Neuronal stem cell (in vitro differentiated cells): ENCODE measurements at regions not wholly inside any gene's neighbourhood (a gene's known extent, or its start where the extent isn't known, plus 50 kb on each side); places are given as distances from the start of the nearest gene placed in this dataset.

Experiments used
- DNase-seq: peaks from one replicate; pipeline ENCODE4 v3.0.0-alpha.2; 2013; ENCODE audit warnings: low spot score
- H2AFZ ChIP-seq: one replicate; pipeline ENCODE4 v1.6.1; 2013; ENCODE audit warnings: mild to moderate bottlenecking, low read length, inconsistent platforms
- H2AK5ac ChIP-seq: 2 replicates; pipeline ENCODE4 v1.6.1; 2013; ENCODE audit warnings: low read depth, mild to moderate bottlenecking, inconsistent platforms, low read length, moderate library complexity, mixed read lengths
- H2BK120ac ChIP-seq: 2 replicates; pipeline ENCODE4 v1.6.1; 2013; ENCODE audit warnings: low read depth, mild to moderate bottlenecking, inconsistent platforms, low read length, moderate library complexity, mixed read lengths
- H2BK12ac ChIP-seq: one replicate; pipeline ENCODE4 v1.6.1; 2013; ENCODE audit warnings: low read length, inconsistent platforms
- H2BK15ac ChIP-seq: 2 replicates; pipeline ENCODE4 v1.6.1; 2013; ENCODE audit warnings: mild to moderate bottlenecking, low read length, inconsistent platforms, mixed read lengths
- H2BK5ac ChIP-seq: one replicate; pipeline ENCODE4 v1.6.1; 2013; ENCODE audit warnings: inconsistent platforms, mild to moderate bottlenecking, low read length, moderate library complexity
- H3K14ac ChIP-seq: one replicate; pipeline ENCODE4 v1.6.1; 2013; ENCODE audit warnings: low read length, inconsistent platforms
- H3K18ac ChIP-seq: 2 replicates; pipeline ENCODE4 v1.6.1; 2013; ENCODE audit warnings: low read length, inconsistent platforms
- H3K23ac ChIP-seq: 2 replicates; pipeline ENCODE4 v1.6.1; 2013; ENCODE audit warnings: low read depth, mild to moderate bottlenecking, mixed read lengths, low read length, inconsistent platforms; ENCODE audit not compliant: poor library complexity
- H3K27ac ChIP-seq: replicated peaks from 3 replicates; pipeline ENCODE4 v1.5.1; 2013; ENCODE audit warnings: low read length, inconsistent platforms
- H3K27me3 ChIP-seq, 3 experiments: 2 replicates each; pipeline ENCODE4 v1.6.1; 2013; ENCODE audit warnings: low read length in 3 of 3, mild to moderate bottlenecking in 2 of 3, inconsistent platforms in 1 of 3, low read depth in 1 of 3, mixed read lengths in 1 of 3, moderate library complexity in 1 of 3; ENCODE audit not compliant: control insufficient read depth in 3 of 3, insufficient read depth in 3 of 3
- H3K36me3 ChIP-seq, 2 donors: replicated peaks in 1 of 2; 2 replicates each; pipeline ENCODE4 v1.6.1; 2013; ENCODE audit warnings: low read length in 2 of 2; ENCODE audit not compliant: control insufficient read depth in 2 of 2, insufficient read depth in 2 of 2
- H3K4ac ChIP-seq: 2 replicates; pipeline ENCODE4 v1.6.1; 2013; ENCODE audit warnings: inconsistent platforms, mild to moderate bottlenecking, low read length, moderate library complexity
- H3K4me1 ChIP-seq, 2 donors: 1 replicate in 1 of 2; 2 replicates in 1 of 2; pipeline ENCODE4 v1.6.1; 2013; ENCODE audit warnings: low read length in 2 of 2, low read depth in 1 of 2; ENCODE audit not compliant: control insufficient read depth in 2 of 2, insufficient read depth in 1 of 2
- H3K4me2 ChIP-seq: one replicate; pipeline ENCODE4 v1.6.1; 2013; ENCODE audit warnings: mild to moderate bottlenecking, low read length, inconsistent platforms; ENCODE audit not compliant: insufficient read depth, poor library complexity, severe bottlenecking
- H3K4me3 ChIP-seq, 2 donors: 2 replicates each; pipeline ENCODE4 v1.5.1; 2013; ENCODE audit warnings: low read length in 2 of 2, mild to moderate bottlenecking in 2 of 2, inconsistent platforms in 1 of 2, moderate library complexity in 1 of 2
- H3K79me1 ChIP-seq: one replicate; pipeline ENCODE4 v1.6.1; 2013; ENCODE audit warnings: low read depth, mild to moderate bottlenecking, inconsistent platforms, low read length, moderate library complexity
- H3K9ac ChIP-seq: one replicate; pipeline ENCODE4 v1.6.1; 2013; ENCODE audit warnings: mild to moderate bottlenecking, low read depth, low read length, inconsistent platforms; ENCODE audit not compliant: poor library complexity
- H3K9me3 ChIP-seq, 2 donors: replicated peaks in 1 of 2; 2 replicates each; pipeline versions ENCODE3 to v1.6.1; 2013; ENCODE audit warnings: low read length in 2 of 2, mild to moderate bottlenecking in 2 of 2, inconsistent platforms in 1 of 2, low read depth in 1 of 2, mixed read lengths in 1 of 2, moderate library complexity in 1 of 2; ENCODE audit not compliant: control insufficient read depth in 2 of 2, insufficient read depth in 1 of 2
- H4K8ac ChIP-seq: one replicate; pipeline ENCODE4 v1.6.1; 2013; ENCODE audit warnings: low read depth, mild to moderate bottlenecking, inconsistent platforms, low read length, moderate library complexity
- H4K91ac ChIP-seq: one replicate; pipeline ENCODE4 v1.6.1; 2013; ENCODE audit warnings: low read length, low read depth, mild to moderate bottlenecking, inconsistent platforms; ENCODE audit not compliant: poor library complexity
- WGBS, 2 donors: extraction: QIAGEN DNeasy Blood & Tissue Kit; methylation state at CpG; one replicate each; pipeline ENCODE4 v1.1.7; 2013; ENCODE audit warnings: missing lambda C conversion rate in 2 of 2, mixed read lengths in 1 of 2; ENCODE audit not compliant: insufficient read length in 2 of 2, insufficient replicate concordance in 1 of 2; ENCODE audit errors: extremely low coverage in 2 of 2; 5-methylcytosine and 5-hydroxymethylcytosine counted together

GRCh38 chr16:6081320-6081976, 983.9 kb upstream of the EEF2KMT start:
- Histone ChIP-seq H3K9ac (no peak overlapping the region), H4K8ac (no peak overlapping the region), H2BK5ac (no peak overlapping the region), H3K4me3 (no peak overlapping the region), H3K14ac (no peak overlapping the region), H3K4ac (no peak overlapping the region), H3K18ac (no peak overlapping the region), H3K36me3 (no peaks in the 10 kb centered on the region), H3K9me3 (peaks cover 0 to 2% of the 10 kb centered on the region in 2 donors), H2BK12ac (no peak overlapping the region), H3K23ac (no peak overlapping the region), H2BK120ac (no peak overlapping the region), H3K4me1 (no peaks in the 10 kb centered on the region), H2AK5ac (no peak overlapping the region), H3K4me2 (no peak overlapping the region), H2AFZ (no peak overlapping the region), H2BK15ac (no peak overlapping the region), H3K79me1 (no peaks in the 10 kb centered on the region), H3K27me3 (no peaks in the 10 kb centered on the region), H3K27ac (no peak overlapping the region), H4K91ac (no peak overlapping the region)
- no CpG with 5 or more reads among the region's 5 CpGs for WGBS, 2 donors
- DNase-seq = peak; percentile 57

GRCh38 chr16:6076631-6077030, 979.0 kb upstream of the EEF2KMT start:
- no peak overlapping the region for H2BK5ac ChIP-seq
- no peak overlapping the region for H2BK15ac ChIP-seq
- no peak overlapping the region for H3K9ac ChIP-seq
- H2BK12ac ChIP-seq = no peak overlapping the region
- no peak overlapping the region for H3K27ac ChIP-seq
- no peak overlapping the region for H3K4me3 ChIP-seq
- no CpG with 5 or more reads among the region's 2 CpGs for WGBS, 2 donors
- no peaks in the 10 kb centered on the region for H3K27me3 ChIP-seq
- H3K14ac ChIP-seq = no peak overlapping the region
- H3K4me1 ChIP-seq = no peaks in the 10 kb centered on the region
- no peak overlapping the region for H3K18ac ChIP-seq
- DNase-seq = no peak
- H3K79me1 ChIP-seq = no peaks in the 10 kb centered on the region
- no peaks in the 10 kb centered on the region for H3K9me3 ChIP-seq
- no peak overlapping the region for H4K8ac ChIP-seq
- no peak overlapping the region for H4K91ac ChIP-seq
- H3K23ac ChIP-seq = no peak overlapping the region
- no peak overlapping the region for H2BK120ac ChIP-seq
- H3K4me2 ChIP-seq = no peak overlapping the region
- H3K36me3 ChIP-seq = no peaks in the 10 kb centered on the region
- no peak overlapping the region for H3K4ac ChIP-seq
- H2AFZ ChIP-seq = no peak overlapping the region
- H2AK5ac ChIP-seq = no peak overlapping the region

GRCh38 chr16:6068063-6068462, 970.5 kb upstream of the EEF2KMT start:
- no peak overlapping the region for H3K9ac ChIP-seq
- no peaks in the 10 kb centered on the region for H3K27me3 ChIP-seq
- no peak overlapping the region for H2AK5ac ChIP-seq
- no peak overlapping the region for H3K4ac ChIP-seq
- no CpG with 5 or more reads among the region's 4 CpGs for WGBS, 2 donors
- H3K9me3 ChIP-seq = no peaks in the 10 kb centered on the region
- H3K23ac ChIP-seq = no peak overlapping the region
- H2BK12ac ChIP-seq = no peak overlapping the region
- H3K4me1 ChIP-seq = no peaks in the 10 kb centered on the region
- no peak overlapping the region for H4K91ac ChIP-seq
- H3K18ac ChIP-seq = no peak overlapping the region
- H2BK120ac ChIP-seq = no peak overlapping the region
- H3K4me2 ChIP-seq = no peak overlapping the region
- no peak overlapping the region for H3K27ac ChIP-seq
- no peaks in the 10 kb centered on the region for H3K36me3 ChIP-seq
- no peak overlapping the region for H3K4me3 ChIP-seq
- no peak for DNase-seq
- no peak overlapping the region for H2BK5ac ChIP-seq
- H2BK15ac ChIP-seq = no peak overlapping the region
- H3K79me1 ChIP-seq = no peaks in the 10 kb centered on the region
- no peak overlapping the region for H3K14ac ChIP-seq
- no peak overlapping the region for H2AFZ ChIP-seq
- H4K8ac ChIP-seq = no peak overlapping the region

DNA sequence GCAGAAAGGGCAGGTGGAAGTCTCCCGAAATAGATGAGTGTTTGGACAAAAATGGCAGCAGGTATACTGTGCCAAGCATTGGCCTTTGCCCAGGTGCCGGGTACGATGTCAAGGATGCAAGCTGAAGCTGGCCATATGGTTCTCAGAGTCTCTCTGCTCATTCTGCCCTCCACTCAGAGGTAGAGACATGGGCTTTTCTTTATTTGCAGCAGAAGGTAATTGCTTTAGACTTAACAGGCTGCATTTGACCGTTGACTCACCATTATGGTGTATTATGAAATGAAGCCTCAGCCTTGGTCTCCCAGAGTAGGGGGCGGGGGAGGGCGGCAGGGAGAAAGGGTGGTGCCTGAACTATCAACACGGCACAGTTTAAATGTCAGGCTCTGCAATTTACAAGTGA, 969.1 kb upstream of the EEF2KMT start:
- Histone ChIP-seq H3K23ac (no peak overlapping the region), H3K9ac (no peak overlapping the region), H2BK120ac (no peak overlapping the region), H3K18ac (no peak overlapping the region), H3K36me3 (no peaks in the 10 kb centered on the region), H3K4me2 (no peak overlapping the region), H3K27me3 (no peaks in the 10 kb centered on the region), H3K4me1 (no peaks in the 10 kb centered on the region), H2AFZ (no peak overlapping the region), H3K4ac (no peak overlapping the region), H3K14ac (no peak overlapping the region), H4K91ac (no peak overlapping the region), H3K79me1 (no peaks in the 10 kb centered on the region), H3K27ac (no peak overlapping the region), H2BK5ac (no peak overlapping the region), H3K4me3 (no peak overlapping the region), H2AK5ac (no peak overlapping the region), H3K9me3 (no peaks in the 10 kb centered on the region), H2BK12ac (no peak overlapping the region), H2BK15ac (no peak overlapping the region), H4K8ac (no peak overlapping the region)
- no CpG with 5 or more reads among the region's 7 CpGs for WGBS, 2 donors
- no peak for DNase-seq
